Fibroblast of upper back skin (primary cell): ENCODE measurements at regions not wholly inside any gene's neighbourhood (a gene's known extent, or its start where the extent isn't known, plus 50 kb on each side); places are given as distances from the start of the nearest gene placed in this dataset.

ENCODE experiments used
- DNase-seq: peaks from one replicate; pipeline ENCODE4 v3.0.0-alpha.2; 2013

- DNase-seq = no peak
Observed at GRCh38 chr2:238726670-238727584, 121.0 kb upstream of the TWIST2 start.

- DNase-seq = peak; percentile 93
Observed at GRCh38 chr2:238727585-238728329, 120.1 kb upstream of the TWIST2 start.

- DNase-seq = peak; percentile 98
Observed at GRCh38 chr2:238728330-238729260, 119.3 kb upstream of the TWIST2 start.

GRCh38 chr2:238729261-238729935, 118.5 kb upstream of the TWIST2 start:
- DNase-seq = no peak

GRCh38 chr2:238730001-238730669, 117.8 kb upstream of the TWIST2 start:
- DNase-seq = no peak

- DNase-seq = no peak
Observed at GRCh38 chr2:238730881-238731280, 117.0 kb upstream of the TWIST2 start.

GRCh38 chr2:238731961-238732360, 115.9 kb upstream of the TWIST2 start:
- DNase-seq = peak; percentile 53

- no peak for DNase-seq
Observed at GRCh38 chr2:238738917-238739316, 109.0 kb upstream of the TWIST2 start.

GRCh38 chr2:238739668-238740067, 108.2 kb upstream of the TWIST2 start:
- no peak for DNase-seq

- no peak for DNase-seq
Observed at GRCh38 chr2:238741277-238741676, 106.6 kb upstream of the TWIST2 start.

- DNase-seq = no peak
Observed at GRCh38 chr2:238742066-238742465, 105.8 kb upstream of the TWIST2 start.

- no peak for DNase-seq
Observed at GRCh38 chr2:238742664-238743063, 105.2 kb upstream of the TWIST2 start.

- DNase-seq = no peak
Observed at GRCh38 chr2:238743243-238744065, 104.4 kb upstream of the TWIST2 start.

GRCh38 chr2:238744951-238745350, 102.9 kb upstream of the TWIST2 start:
- DNase-seq = no peak

- DNase-seq = no peak
Observed at GRCh38 chr2:238745997-238746396, 101.9 kb upstream of the TWIST2 start.

GRCh38 chr2:238747114-238747513, 100.8 kb upstream of the TWIST2 start:
- no peak for DNase-seq

GRCh38 chr2:238747557-238747956, 100.3 kb upstream of the TWIST2 start:
- DNase-seq = no peak

GRCh38 chr2:238750212-238750904, 97.5 kb upstream of the TWIST2 start:
- DNase-seq = no peak

- no peak for DNase-seq
Observed at GRCh38 chr2:238754259-238754658, 93.6 kb upstream of the TWIST2 start.

GRCh38 chr2:238761868-238762267, 86.0 kb upstream of the TWIST2 start:
- DNase-seq = peak; percentile 35
